GM21381 (cell line): ENCODE measurements at regions not wholly inside any gene's neighbourhood (a gene's known extent, or its start where the extent isn't known, plus 50 kb on each side); places are given as distances from the start of the nearest gene placed in this dataset.

ENCODE experiments used
- ATAC-seq: cut with Tn5 transposase; IDR thresholded peaks from one replicate; pipeline ENCODE4 v1.9.1; 2021; ENCODE audit warnings: mild to moderate bottlenecking, moderate library complexity; ENCODE audit not compliant: unreplicated experiment

DNA sequence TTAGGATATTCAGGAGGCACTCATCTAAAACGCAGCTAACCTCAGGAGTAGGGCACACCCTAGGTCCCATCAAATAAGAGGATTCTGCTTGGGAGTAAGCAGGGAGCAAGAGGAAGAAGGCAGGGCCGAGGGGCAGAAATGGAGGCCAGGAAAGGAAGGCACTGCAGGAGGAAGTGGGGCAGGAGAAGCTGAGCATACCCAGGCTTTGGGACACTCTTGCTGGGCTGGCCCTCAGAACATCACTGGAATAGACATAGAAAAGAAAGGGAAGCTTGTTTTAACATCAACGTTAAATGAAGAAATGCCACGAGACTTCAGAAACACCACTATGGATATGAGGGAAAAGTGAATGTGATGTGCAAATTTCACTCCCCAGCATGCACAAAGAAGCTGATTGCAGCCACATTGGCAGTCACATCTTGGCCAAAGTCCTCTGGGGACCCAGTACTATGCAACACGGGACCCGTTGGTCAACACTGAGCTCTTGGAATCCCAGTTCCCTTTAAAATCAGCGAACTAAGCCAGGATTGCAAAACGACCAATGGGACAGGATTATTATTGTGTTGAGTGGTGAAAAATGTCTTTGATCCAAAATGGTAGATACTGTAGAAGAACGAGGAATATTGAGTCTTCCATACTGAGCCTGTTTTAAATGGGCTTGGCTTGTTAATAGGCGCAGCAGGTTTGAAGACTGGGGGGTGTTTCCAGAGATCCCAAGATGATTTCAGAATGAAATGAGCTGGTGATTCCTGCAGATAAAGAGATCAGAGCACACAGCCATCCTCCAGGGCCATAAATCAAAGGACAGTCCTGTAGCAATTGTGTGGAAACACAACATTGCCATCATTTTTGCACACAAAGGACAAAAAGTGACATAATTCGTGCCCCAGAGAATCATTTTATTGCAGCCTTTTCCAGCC is 152.4 kb downstream of the TOMM20 start:
- ATAC-seq: no peak

DNA sequence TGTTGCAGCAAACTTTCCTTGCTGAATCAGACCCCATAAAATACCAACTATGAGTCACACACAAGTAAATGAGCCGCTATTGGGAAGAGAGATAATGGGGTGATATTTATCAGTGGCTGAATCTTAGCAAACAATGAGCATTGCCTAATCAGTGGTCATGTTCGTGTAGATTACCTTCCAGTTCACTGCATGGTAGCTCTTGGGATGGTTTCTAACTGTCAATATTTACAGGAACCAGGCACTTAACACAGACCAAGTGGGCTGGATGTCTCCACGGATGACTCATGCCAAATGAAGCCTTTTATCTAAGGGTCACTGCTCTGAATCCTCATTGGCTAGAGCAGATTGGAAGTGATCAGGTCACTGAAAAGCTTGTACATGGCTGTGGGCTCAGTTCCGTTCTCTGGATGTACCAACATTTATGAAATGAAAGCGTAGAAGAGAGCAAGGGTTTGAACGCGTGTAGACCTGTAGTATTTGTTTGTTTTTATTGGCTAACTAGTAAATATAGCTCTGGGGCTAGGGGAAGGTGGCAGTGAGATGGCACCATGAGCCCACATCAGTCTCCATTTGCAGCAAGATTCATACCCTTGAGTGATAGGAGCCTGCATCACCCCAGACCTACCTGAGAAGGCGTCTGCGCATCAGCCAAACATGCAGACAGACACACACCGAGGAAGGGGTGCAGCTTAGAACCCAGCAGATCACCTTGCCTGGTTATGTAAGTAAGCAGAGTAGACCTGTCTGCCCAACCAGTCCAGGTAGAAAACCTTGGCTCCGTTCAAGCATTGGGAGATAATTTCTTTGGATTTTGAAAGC is 153.3 kb downstream of the TOMM20 start:
- ATAC-seq: no peak

DNA sequence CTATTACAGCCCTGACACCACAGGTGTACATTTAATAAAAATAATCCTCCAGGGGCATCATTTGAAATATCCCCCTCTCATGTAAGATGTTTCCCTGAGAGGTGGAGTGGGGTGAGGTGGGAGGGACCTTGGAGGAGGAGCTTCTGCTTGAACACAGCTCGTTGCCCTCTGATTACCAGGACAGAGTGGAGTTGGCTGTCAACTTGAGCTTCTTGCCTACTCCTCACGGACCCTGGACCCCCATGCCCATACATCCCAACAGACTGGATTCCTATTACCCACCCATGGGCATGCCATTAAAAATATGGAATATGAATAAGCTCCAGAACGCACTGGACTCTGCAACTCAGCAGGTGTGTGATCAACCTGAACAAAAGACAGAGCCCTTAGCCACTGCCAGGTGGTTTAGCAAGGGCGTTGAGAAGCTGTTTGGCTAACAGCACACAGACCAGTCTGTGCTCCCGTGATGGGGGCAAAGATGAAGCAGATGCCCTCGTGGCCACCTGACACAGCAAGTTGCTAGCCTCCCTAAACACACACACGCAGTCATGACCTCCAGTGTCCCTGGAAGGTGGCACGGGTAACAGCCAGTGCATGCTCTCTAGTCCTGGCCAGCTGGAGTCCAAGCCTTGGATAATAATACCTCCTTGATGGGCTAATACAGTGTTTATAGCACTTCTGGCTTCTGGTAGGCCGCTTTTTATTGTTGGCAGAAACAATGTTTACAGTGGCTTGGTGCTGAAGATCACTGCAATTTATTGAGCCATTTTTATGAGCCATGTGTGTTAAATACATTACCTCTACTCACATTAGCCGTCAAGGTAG is 155.0 kb downstream of the TOMM20 start:
- no peak for ATAC-seq

DNA sequence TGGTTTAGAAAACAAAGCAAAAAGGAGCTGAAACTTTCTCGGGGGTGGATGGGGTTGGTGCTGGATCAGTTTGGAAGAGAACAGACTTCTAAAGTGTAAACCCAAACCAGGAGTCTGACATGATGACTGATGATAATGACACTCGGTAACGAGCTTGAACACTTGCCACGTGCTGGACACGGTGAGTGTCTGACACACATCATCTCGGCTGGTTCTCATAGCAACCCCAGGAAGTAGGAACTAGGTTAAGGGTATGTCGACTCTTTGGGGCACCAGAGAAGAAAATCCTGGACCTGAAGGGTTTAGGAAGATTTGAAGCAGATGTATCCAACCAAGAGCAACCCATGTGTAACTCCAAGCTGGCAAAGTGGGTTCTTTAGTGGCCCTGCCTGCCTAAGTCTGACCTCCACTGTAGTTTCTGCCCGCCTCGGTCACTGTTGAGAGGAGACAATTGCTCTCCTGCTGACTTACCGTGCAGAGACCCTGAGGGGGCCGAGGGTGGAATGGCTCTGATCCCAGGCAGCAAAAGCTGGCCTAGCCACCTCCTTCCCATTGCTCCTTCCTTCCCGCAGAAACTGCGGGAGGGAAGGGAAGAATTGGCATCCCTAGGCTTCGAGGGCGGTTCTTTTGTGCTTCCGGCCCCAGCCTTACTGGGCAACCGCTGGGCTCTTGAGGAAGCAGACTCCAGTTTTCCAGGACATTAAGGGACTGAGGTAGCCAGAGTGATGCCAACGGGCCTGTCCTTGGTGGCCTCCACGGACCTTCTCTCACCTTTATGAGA is 156.0 kb downstream of the TOMM20 start:
- ATAC-seq: no peak

DNA sequence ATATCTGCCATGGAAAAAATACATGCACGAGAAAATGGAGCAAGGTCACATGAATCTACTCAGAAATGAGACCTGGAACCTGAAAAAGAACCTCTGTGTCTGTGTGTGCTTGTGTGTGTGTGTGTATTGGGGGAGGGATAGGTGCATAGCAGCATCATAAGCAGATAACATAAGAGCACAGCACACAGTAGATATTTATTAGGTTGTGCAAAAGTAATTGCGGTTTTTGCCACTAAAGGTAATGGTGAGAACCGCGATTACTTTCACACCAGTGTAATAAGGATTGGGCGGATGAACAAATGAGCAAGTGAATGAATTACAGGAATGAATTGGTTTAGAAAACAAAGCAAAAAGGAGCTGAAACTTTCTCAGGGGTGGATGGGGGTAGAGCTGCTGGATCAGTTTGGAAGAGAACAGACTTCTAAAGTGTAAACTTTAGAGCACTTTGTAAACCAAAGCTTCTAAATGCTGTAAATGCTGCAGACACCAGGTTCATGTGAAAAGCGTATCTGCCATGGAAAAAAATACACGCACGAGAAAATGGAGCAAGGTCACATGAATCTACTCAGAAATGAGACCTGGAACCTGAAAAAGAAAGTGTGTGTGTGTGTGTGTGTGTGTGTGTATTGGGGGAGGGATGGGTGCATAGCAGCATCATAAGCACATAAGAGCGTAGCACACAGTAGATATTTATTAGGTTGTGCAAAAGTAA is 156.9 kb downstream of the TOMM20 start:
- peak; percentile 43 for ATAC-seq

DNA sequence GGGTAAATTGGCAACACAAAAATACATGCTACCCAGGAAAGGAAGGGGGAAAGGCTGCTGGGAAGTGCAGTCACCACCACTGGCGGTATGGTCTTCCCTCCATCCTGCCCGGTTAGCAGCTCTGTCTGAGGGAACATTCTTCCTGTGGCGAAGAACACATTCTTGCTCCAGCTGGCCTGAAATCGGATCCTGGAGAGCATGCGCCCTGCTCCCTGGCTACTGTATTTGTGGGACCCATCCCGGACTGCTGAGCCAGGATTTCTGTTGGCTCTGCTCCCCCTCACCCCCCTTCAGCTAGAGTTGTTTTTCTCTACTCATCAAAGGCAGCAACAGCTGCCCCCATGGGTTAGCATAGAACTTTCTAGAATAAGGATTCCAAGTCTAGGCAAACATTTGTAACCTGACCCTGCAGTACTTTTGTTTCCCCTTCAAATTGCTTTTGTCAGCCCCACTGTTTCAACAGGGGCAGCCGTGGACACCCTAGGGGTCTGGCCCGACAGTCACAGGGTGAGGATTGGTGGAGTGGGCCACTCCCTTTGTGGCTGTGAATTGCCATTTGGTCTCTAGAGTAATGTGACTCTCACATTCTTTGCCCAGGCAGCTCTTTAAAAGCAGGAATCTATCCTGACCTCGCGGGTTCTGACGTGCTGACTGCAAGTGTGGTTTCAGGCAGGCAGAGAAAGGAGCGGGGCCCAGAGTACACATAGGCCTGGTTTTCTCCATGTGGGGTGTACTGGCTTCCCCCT is 157.7 kb downstream of the TOMM20 start:
- peak; percentile 42 for ATAC-seq

DNA sequence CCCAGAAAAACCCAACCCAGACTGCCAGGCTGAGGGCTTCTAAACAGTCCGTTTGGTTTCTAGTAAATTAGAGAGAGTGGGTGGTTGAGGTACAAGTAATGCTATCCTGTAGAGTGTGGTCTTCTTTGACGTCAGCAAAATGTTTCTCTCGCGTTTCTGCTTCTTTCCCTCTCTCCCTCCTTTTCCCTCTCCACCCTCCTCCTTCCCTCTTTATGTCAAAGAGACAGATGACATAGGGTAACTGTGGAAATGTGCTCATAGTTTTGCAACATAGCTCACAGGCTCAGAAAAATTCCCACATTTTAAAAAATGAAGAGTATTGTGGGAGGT is 158.3 kb downstream of the TOMM20 start:
- no peak for ATAC-seq

DNA sequence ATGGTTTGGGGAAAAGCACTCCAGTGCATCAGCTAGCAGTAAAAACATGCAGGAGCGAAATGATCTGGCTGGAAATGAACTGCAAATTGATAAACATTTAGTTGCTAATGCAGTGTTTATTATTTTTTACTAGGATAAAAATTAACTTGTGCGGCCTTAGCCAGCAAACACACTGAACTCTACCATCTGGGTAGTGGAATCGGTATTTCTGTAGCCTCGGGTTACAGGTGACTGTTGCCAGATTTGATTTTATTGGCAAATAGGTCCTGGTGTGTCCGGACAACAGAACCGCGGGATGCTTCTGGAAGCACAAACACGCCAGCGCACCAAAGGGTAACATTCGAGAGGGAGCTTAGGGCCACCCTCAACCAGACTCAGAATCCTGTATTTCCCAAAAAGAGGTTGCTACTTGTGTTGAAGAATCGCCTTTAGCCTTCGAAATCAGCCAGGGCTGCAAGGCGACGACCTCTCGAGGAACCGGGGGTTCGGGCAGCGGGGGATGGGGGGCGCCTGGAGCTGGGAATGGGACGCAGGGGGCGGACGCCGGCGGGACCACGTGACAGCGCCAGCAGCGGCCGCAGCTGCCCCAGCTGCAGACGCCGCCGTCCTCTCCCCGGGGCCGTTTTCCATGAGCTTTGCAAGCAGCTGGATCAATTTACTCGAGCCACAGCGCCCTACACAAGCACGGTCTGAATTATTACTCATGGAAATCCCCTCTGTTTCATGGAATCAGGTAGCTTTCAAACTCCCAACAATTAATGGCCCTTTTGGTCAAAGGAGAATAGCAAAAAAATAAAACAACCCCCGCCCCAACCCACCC is 158.8 kb downstream of the TOMM20 start:
- ATAC-seq: no peak

DNA sequence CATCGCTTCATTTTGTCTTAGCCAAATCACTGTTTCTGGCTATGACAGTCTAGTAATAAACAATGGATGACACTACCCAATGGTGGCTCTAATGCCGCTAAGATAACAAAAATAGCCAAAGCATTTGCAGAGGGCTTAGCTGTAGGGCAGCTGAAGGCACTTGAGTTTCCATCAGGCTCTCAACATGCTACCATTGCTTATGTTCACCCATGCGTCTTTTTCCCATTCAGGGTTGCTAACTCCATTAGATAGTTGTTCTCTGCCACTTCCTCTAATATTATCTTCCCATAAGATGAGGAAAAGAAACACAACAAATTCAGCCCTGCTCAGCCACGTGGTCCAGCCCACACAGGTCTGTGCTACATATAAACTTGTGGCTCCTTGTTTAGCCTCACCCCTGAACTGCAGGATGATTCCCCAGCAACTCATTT is 159.6 kb downstream of the TOMM20 start:
- no peak for ATAC-seq

DNA sequence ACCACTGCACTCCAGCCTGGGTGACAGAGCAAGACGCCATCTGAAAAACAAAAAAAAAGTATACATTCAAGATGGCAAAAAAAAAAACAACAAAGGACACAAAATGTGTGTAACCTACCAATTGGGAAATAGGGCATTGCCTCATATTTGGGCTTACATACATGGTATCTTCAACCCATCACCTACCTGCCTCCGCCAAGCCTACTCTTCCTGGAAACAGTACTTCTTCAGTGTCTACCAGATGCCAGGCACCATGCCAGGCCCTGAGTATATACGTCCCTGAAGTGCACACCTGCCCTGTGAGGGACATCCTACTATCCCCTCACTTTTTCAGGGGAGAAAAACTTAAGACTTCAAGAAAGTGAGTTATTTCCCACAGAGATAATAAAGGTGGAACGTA is 160.2 kb downstream of the TOMM20 start:
- no peak for ATAC-seq

DNA sequence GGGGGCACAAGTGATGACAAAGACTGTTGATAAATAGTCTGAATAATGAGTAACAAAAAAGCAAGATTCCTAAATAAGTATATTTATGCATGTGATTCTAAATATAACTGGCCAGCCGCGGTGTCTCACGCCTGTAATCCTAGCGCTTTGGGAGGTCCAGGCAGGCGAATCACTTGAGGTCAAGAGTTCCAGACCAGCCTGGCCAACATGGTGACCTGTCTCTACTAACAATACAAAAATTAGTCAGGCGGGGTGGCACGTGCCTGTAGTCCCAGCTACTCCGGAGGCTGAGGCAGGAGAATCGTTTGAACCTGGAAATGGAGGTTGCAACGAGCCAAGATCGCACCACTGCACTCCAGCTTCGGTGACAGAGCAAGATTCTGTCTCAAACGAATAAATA is 161.5 kb downstream of the TOMM20 start:
- ATAC-seq: no peak

DNA sequence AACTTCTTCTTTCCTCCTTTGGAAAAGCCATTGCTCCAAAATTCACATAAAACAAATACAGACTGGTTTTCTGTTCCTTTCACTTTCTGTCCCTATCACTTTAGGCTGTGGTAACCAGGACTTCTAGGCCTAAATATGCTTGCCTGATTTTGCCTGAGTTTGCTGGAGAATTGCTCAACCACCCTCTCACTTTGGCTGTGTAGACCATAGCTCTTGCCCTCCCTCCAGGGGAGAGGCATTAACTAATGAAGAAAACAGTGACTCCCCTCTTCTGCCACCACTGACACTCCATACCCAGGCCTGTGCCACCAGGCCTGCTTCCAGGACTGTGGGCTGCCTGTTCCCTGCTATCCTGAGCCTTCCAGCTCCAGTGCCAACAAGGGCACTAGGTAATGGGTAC is 163.5 kb downstream of the TOMM20 start:
- no peak for ATAC-seq

DNA sequence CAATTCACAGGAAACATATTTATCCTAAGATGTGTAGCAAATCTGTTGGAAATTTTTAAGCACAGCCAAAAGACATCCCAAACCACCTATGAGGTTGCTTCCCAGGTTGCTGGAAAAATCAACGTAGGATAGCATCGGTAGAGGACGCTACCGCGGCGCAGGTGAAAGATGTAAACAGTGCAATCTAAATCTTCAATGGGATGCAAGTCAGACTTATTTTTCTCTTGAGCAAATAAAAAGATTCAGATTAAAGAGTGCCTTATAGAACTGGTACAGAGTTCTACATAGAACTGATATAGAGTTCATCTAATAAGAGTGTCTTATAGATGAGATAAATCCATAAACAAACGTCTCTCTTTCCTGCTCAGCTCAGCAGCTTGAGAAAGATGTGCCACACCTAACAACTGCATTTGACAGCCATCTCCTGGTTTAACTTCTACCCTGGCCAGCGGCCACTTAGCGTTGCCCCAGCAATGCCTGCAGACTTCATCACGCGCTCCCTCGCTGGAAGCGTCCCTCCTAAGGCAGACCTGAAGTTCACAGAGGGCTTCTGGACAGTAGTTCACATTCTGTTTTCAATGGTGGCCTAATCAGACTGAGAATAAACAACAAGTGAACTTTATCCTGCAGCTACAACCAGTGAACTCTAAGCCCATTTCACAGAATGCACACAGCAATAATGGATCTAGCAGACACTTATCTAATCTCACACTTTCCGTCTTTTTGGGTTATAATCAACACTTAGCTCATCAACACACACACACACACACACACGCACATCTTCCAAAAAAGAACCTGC is 164.5 kb downstream of the TOMM20 start:
- ATAC-seq: no peak

DNA sequence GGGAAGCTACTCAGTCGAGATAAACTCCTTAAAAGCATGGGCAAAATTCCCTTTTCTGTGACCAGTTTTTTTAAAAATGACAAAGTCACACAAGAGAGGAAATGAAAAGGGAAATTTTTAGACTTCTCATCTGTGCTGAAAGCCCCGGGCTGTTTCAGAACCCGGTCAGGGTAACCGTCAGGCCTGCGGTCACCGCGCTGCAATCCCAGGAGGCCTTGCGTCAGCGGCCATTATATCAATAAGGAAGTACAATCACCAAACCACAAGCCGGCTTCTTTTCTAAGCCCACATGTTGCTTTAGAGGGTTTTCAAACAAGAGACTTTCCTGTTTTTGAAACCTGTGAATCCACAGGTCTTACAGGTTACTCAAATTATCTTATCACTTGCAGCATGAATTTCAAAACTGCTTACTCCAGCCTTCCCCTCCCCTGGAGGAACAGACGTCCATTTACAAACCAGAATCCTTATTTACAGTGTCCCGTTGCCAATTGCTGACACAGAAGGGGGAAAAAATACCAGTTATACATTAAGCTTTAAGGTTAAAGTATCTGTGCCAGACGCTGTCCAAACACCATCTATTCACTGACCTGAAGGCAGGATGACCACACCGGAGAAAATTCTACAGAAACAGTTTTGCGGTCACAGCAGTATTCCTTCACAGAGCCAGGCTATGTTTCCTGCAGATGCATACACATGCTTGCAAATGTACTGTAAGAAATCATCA is 165.3 kb downstream of the TOMM20 start:
- peak; percentile 76 for ATAC-seq

DNA sequence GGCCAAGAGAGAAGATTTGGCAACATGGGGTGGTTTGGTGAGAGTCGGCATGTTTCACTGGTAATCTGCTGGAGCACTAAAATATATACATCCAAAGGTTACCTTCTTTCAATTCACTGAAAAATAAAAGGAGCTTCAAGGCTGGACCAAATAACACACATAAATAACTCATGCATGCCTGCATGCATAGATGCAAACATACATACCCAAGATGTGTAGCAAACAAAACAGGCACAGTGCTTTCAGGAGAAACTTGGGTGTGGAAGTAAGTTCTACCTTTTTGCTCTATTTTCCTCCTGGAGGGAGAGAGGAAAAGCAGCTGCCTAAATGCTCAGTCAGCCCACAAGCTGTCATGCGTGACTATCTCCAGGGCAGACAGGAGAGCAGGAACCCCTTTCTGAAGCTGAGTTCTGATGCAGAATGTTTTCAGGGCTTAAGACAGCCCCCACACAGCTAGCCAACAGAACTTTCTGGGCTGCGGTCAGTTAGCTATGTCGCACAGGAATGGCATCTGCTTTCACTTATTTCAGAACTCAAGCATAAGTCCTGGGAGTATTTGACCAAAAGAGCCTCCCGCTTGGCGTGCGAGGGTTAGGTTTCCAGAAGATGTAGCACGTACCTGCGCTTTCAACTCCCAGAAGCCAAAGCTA is 166.2 kb downstream of the TOMM20 start:
- peak; percentile 39 for ATAC-seq
